GM12891 (cell line): ENCODE measurements at regions not wholly inside any gene's neighbourhood (a gene's known extent, or its start where the extent isn't known, plus 50 kb on each side); places are given as distances from the start of the nearest gene placed in this dataset.

Experiments
- POLR2A ChIP-seq: IDR thresholded peaks from 2 replicates; pipeline ENCODE4 v1.6.1; 2011; ENCODE audit warnings: low read depth, low read length, control low read depth
- TAF1 ChIP-seq: IDR thresholded peaks from 2 replicates; pipeline ENCODE4 v1.6.1; 2011; ENCODE audit warnings: low read depth, low read length, control low read depth

GRCh38 chr5:52457810-52458209, 329.9 kb upstream of the ITGA1 start:
- TF ChIP-seq POLR2A (no peak), TAF1 (no peak)
